HEK293 (cell line): ENCODE measurements at regions not wholly inside any gene's neighbourhood (a gene's known extent, or its start where the extent isn't known, plus 50 kb on each side); places are given as distances from the start of the nearest gene placed in this dataset.

Experiments used
- CTCF ChIP-seq: fragments of 450-650 bp; formaldehyde crosslinking; IDR thresholded peaks from 2 replicates; pipeline ENCODE4 v1.5.1; 2016; ENCODE audit warnings: missing biosample characterization, missing genetic modification characterization
- ZNF580 ChIP-seq: fragments of 450-650 bp; formaldehyde crosslinking; IDR thresholded peaks from 2 replicates; pipeline ENCODE4 v1.5.1; 2016; ENCODE audit warnings: missing biosample characterization, missing genetic modification characterization

- no peak for TF ChIP-seq ZNF580 (tag by site-specific recombination)
- TF ChIP-seq CTCF = no peak
Observed at GRCh38 chr6:91240878-91241603, 654.2 kb upstream of the MAP3K7 start.
